ENCODE measurements at regions not wholly inside any gene's neighbourhood (a gene's known extent, or its start where the extent isn't known, plus 50 kb on each side); places are given as distances from the start of the nearest gene placed in this dataset.

DNA sequence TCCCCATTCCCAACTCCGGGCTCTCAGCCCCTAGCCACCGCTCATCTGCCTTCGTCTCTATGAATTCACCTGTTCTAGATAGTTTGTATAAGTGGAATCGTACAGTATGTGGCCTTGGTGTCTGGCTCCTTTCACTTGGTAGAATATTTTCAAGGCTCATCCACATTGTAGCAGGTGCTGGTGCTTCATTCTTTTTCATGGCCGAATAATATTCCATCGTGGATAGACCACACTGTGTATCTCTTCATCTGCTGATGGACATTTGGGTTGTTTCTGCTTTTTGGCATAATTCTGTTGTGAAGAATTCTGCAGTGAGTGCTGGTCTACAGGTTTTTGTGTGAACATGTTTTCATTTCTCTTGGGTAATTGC, 324.2 kb downstream of the SEC14L1 start:
- intact Hi-C loops (cut with DNase I, micrococcal nuclease), result no loop called here
- ATAC-seq, result no peak
- no peak for DNase-seq

DNA sequence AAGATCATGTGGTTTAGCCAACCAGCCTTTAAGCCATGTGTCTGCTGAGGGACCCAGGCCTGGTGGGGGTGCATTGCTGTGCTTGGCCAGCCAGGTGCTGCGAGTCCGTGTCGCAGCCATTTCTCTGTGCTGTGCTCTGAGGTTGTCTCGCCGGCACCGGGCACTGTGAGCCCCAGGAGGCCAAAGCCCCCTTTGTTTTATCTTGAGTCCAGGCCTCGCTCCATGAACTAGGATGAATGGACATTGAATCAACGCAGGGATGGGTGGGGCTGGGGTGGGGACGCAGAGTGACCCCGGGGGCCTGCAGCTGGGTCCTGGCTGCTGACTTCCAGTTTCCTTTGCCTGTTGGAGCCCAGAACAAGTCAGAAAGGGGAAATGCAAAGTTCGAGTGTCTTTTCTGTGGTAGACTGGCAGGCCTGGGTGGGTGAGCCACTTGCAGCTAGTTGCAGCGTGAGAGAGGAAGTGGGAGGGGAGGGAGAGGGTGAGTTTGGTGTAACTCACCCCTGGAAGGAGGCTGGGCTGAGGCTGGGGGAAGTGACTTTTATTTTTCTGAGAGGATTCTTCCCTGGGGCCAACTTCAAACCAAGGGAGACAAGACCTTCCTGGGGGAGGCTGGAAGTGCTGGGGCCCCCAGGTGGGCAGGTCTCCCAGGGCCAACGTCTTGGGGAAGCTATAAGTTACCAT, 324.7 kb downstream of the SEC14L1 start:
- DNase-seq (peak; percentile 63 to 80), ATAC-seq (peak; percentile 44)
- intact Hi-C loops (cut with DNase I, micrococcal nuclease), result no loop called here

DNA sequence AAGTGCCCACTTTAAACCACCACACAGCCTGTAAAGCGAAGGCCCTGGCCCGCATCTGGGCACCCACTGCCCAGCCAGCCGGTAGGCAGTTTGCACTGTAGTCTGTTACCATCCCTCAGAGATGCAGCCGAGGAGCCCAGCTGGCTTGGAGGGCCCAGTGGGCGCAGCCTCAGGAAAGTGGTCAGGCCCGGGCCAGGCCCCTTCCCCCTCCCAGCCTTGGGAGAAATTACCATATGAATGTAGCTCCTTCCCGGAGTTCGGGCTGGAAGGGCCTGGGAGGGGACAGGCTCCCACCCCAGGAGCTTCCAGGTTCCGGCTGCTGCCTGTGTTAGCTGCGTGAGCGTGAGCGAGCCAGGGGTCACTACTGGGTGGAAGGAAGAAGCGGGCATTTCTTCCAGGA, 325.4 kb downstream of the SEC14L1 start:
- DNase-seq (no peak), ATAC-seq (no peak)
- intact Hi-C loops (cut with DNase I, micrococcal nuclease), result no loop called here

DNA sequence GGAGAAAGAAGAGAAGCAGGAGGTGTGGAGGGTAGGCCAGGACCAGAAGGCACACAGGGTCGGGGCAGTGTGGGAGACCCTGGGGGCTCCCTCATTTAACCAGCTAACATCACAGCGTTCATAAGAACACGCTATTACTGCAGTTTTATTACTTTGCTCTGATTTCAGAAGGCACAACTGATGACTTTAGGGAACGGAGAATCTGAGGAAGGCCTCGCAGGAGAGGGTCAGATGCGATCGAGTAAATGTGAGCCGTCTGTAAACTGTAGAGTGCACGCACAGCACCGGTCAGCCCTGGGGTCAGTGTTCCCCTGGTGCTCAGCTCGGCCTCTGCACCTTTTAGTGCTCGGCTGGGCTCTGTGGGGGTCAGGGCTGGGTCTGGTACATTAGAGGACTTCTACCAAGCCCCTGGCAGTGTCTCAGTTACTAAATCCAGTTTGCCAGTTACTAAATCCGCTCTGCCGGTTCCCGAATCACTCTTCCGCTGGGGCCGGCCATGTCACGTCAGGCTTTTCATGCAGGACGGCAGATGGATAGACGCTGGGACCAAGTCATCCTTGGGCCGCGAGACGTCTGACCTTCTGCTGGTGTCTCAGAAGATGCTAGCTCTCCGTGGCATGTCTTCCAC, 325.9 kb downstream of the SEC14L1 start:
- intact Hi-C loops (cut with DNase I, micrococcal nuclease), result no loop called here
- no peak for ATAC-seq

DNA sequence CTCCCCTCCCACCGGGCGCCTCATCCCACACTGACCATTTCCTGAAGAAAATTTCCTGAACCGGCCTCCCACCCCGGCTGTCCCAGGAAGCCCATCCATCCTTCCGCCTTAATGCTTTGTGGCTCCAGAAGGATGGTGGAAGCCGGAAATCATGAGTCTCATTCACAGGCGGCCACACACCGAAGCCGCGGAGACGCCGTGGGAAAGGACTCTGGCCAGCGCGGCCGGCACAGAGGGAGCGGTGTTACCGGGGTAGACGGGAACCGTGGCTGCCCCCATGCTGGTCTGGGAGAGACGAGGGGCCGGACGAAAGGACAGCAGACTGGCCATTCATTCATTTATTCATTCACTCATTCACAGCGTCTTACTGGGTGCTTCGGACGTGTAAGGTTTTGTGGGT, 326.8 kb downstream of the SEC14L1 start:
- ATAC-seq, result no peak
- intact Hi-C loops (cut with DNase I, micrococcal nuclease), result no loop called here

More for the DNA sequence above, 325.9 kb downstream of the SEC14L1 start:
- DNase-seq, result no peak

DNA sequence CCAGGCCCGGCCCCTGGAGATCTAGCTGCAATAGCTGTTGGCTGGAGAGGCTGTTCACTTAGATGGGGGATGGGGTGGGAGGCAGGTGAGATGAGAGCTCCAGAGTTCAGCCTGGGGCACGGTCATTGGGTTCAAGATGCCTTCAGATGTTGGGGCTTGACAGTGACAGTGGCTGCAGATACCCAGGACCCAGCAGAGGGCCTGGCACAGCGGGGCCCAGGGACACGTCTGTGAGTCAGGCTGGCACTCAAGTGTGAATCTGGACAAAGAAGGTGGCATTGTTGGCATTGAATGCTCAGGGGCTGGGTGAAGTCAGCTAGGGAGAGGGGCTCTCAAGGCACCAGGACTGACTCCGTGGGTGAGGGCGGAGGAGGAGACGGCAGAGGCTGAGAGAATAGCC, 328.1 kb downstream of the SEC14L1 start:
- ATAC-seq, result no peak
- DNase-seq, result no peak
- intact Hi-C loops (cut with DNase I, micrococcal nuclease), result no loop called here

More for the DNA sequence above, 326.8 kb downstream of the SEC14L1 start:
- no peak for DNase-seq

DNA sequence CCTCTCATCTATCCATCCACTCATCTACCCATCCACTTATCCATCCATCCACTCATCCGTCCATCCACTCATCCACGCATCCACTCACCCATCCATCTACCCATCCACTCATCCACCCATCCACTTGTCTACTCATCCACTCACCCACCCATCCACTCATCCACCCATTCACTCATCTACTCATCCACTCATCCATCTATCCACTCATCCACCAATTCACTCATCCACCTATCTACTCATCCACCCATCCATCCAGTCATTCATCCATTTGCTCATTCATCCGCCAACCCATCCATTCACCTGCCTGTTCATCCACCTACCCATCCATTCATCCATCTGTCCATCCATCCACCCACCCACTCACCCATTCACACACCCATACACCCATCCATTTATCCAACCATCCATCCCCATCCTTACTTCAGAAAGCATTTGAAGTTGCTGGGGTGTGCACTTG, 329.6 kb downstream of the SEC14L1 start:
- ATAC-seq, result no peak
- DNase-seq, result no peak
- intact Hi-C loops (cut with DNase I, micrococcal nuclease), result no loop called here

DNA sequence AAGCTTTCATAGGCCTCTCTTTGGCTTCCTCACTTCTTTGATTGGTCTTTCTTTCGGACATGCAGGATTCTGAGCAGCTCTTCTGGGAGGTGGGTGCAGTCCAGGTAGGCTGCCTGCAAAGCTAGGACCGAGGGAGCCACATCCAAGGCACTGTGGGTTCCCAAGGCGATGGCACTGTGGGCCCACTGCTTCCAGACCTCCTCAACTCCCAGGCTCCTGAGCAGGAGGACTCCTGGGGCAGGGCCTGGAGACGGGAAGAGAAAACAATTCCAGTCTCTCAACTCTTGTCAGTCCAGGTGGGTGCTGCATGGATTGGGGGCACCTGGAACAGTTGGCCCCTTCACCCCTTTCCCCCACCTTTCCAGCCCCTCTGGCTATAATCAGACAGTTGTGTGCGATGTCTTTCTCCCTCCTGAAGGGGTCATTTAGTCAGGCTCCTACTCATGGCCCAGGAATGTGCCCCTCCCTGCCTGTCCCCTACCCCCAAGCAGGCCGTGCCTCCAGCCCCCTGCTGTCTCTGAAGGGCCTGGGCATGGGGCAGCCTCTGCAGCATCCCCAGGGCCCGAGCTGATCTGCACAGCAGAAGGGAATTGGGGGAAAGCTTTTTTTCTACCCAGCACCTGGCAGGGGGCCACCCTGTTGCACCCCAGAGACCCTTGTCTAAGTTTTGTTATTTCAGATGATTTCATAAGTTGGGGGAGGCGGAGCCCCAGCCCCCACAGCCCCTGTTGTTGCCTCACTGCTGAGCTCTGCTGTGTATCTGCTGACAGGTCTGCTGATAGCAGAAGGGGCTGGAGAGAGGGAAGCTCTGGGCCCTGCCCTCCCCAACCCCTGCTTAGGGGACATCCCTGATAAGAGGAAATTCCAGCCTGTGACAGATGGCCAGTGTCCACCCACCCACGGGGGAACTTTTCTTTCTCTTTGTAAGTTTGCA, 330.3 kb downstream of the SEC14L1 start:
- DNase-seq (no peak), ATAC-seq (no peak)
- intact Hi-C loops (cut with DNase I, micrococcal nuclease), result no loop called here

DNA sequence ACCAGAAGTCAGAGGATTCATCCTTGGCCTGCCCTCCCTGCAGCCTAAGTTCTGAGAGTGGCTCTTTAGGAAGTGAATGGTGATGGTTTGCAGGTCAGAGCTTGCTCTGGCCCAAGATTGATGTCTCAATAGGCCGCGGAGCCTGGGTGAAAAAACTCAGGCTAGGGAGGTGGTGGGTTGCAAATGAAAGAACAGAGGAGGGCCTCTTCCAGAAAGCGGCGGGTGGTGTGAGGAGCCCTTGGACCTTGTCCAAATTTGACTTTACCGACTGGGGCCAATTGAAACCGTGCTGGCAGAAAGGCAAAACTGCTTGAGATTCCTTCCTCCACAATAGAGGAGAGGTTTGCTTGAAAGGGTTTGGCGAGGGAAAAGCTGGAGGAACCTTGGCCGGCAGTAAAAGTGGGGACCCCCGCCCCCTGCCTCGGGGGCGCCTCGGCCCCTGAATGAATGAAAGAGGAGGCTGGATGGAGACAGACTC, 331.3 kb downstream of the SEC14L1 start:
- ATAC-seq (no peak), DNase-seq (no peak)

DNA sequence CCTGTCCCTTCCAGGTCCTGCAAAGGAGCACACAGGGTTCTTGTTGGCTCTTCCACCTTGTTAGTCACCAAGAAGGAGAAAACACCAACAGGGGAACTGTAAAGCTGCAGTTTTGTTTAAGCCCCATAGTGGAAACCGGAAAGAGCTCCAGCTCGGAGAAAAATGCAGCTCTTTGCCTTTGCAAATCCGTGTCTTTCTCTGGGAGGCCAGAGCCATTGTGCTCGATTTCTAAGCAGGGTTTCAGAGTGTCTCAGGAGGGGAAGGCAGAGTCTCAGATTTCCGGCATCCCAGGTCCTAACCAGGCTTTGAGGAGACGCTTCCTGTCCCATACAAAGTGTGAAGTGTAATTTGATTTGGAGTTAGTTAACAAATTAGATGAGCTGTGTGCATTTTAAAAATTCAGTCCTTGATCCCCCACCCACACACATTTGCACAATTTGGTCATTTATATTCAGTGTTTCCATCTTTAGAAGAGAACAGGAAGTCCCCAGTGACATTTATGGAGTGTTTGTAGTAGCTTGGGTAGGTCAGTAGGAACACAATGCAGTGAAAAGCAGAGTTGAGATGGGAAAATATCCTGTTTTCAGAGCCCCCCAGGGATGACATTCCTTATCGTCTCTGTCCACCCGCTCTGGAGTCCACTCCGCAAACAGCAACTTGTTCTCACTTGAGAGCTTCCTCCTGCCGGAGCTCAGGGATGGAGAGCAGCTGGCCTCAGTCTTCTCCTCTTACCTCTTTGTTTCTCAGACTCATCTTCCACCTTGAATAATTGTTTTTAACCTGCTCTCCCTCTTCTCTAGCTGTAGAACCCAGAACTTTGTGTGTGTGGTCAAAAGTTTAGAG, 331.9 kb downstream of the SEC14L1 start:
- intact Hi-C loops (cut with DNase I, micrococcal nuclease), result no loop called here
- DNase-seq, result no peak
- no peak for ATAC-seq

More for the DNA sequence above, 331.3 kb downstream of the SEC14L1 start:
- intact Hi-C loops (cut with DNase I, micrococcal nuclease), result no loop called here

DNA sequence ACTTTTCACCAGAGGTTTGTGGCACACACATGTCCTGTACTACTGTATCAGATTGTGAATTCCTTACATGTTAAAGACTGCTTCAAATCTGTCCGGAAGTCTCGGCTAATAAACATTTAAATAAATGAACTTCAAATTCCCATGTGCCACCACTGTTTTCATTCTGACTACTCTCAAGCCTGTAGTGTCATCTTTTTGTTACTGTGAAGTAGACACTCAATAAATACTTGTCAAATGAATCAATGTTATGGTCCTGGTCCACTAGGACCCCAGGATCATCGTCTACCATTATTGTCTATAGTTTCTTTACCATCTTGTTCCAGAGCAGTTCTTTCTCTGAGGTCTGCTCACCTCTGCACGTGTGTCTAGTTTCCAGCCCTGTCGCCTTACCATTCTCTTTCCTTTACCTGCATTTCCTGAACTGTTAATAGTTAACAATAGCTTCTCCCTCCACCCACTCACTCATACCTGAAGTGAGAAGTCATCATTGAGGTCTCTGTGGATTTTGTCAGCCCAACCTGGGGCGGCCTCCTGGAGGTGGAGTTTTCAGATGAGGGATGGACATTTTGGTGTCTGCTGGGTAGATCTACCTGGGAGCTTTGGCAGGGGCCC, 333.0 kb downstream of the SEC14L1 start:
- intact Hi-C loops (cut with DNase I, micrococcal nuclease), result no loop called here
- ATAC-seq, result no peak
- DNase-seq, result no peak

DNA sequence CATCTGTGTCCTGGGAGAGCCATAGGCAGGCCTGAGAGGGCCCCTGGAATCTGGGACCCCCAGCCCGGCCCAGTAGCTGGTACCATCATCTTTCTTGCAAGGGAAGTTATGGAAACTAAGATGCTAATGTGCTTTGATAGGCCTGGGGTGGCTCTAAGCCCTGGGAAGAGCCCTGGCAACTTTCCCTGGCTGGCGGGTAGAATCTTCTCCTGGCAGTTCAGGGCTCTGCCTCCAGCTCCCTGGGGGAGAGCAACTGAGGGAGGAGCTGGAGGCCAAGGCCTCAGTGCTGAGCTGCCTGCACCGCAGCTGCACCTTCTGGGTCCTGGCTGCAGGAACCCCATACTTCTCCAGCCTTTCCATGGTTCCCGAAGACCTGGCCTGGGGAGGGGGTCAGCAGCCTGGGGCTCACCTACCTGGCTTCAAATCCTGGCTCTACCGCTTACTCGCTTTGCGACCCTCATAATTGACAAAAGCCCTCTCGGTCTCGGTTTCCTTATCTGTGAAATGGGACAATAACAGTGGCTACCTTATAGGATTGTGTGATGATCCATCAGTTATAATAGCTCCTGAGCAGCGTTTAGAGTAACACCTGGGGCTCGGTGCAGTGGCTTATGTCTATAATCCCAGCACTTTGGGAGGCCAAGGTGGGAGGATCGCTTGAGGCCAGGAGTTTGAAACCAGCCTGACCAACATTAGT, 333.7 kb downstream of the SEC14L1 start:
- intact Hi-C loops (cut with DNase I, micrococcal nuclease), result no loop called here
- ATAC-seq, result no peak
- DNase-seq, result peak in 1 of 2 donors; percentile 48

DNA sequence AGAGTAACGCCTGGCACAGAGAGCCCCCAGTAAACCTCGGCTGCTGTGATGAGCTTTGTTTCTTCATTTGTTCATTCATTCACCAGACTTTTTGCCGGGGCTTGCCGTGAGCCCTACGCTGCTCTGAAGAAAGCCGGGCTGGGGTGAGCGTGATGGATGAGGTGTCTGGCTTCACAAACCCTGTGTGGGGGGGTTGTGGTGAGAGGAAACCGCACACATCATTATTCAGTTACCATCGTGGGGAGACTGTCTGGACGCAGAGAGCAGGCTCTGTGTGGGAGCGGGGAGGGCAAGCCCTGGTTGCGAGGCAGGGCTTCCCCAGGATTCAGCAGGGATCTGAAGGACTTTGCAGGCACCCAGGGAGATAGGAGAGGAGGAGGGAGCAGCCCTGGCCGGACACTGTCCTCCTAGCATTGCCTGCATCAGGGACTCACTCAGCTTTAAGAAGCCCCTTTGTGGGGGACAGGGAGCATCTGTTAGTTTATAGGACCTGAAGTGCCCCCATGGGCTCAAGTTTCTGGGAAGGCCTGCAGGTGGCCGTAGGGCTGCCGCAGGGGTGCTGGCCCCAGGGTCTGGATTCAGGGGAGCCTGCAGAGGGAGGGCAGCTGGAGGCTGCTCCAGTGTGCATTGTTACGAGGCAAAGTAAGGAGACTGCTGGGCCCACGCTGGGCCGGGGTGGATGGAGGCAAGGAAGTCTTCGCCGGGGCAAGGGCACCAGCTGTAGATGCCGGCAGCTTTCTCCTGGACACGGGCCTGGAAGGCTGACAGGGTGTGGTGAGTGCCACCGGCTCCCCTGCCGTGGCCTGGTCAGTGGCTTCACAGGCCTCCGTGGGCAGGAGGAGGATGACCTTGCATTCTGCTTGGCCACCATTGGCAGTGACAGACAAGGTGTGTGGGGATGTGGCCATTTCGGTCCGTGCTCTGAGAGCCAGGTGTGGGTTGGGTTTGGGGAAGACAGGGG, 334.5 kb downstream of the SEC14L1 start:
- ATAC-seq, result peak; percentile 16

DNA sequence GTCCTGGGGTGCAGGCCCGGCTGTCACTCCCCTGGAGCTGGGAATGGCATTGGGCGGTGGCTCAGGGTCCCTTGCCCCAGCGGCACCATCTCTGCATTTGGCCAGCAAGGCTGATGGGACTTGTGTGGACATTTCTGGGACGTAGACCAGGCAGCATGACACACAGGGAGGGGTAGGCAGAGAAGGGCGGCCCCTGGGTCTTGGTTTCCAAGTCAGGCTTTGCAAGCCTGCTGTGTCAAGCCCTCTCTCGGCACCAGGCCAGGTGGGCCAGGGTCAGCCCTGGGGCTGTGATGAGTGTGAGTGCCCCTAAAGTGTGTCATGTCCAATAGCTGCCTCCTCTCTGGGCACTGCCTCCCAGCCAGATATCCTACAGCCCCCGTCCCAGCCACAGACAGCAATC, 335.2 kb downstream of the SEC14L1 start:
- intact Hi-C loops (cut with DNase I, micrococcal nuclease), result no loop called here
- no peak for ATAC-seq
- DNase-seq, result no peak

More for the DNA sequence above, 334.5 kb downstream of the SEC14L1 start:
- DNase-seq, result no peak
- intact Hi-C loops (cut with DNase I, micrococcal nuclease), result no loop called here

DNA sequence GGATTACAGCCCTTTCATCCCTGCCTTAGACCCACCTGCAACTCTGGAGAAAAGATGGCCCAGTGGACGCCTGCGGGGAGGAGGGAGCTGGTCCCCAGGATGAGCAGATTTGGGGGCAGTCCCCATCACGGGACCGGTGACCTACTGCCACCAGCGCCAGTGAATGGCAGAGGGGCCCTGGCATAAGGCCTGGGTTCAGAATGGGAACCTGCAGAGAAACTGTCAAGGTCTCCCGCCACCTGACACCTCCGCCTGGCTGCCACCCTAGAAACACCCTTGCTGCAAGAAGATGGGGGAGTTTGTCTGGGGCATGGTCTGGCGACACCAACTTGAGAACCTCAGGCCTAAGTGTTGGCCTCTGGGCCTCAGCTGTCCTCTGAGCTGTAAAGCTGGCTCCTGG, 335.7 kb downstream of the SEC14L1 start:
- ATAC-seq, result no peak
- no peak for DNase-seq
- intact Hi-C loops (cut with DNase I, micrococcal nuclease), result no loop called here

DNA sequence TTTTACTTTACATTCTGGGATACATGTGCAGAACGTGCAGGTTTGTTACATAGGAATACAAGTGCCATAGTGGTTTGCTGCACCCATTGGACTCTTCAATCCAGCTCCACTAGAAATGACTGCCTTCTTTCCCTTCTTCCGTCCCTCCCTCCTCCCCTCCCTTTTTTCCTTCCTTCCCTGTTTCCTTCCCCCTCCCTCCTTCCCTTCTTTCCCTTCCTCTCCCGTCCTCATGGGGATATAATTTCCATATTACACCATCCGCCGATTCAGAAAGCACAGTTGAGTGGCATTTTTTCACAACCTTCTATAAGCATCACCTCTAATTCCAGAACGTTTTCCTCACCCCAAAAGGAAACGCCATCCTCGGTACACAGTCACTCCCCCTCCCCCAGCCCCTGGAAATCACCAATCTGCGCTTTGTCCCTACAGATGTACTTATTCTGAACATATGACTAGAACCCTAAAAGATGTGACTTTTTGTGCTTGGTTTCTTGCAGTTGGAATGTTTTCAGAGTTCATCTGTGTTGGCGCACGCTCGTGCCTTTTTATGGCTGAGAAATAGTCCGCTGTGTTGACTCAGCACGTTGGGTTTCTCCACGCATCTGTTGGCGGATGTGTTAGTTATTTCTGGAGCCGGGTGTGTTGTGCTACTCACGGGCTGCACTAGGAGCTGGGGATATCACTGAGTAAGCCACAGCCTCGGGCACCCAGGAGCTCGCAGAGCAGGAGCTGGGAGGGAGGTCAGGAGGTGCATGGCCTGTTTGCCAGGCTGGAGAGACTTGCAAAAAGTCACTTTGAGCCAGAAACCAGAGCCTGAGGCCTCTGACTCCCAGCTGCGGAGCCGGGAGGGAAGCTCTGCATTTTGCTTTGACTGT, 336.4 kb downstream of the SEC14L1 start:
- intact Hi-C loops (cut with DNase I, micrococcal nuclease), result no loop called here
- ATAC-seq (peak; percentile 22), DNase-seq (peak in 1 of 2 donors; percentile 76)
